ENCODE measurements at regions not wholly inside any gene's neighbourhood (a gene's known extent, or its start where the extent isn't known, plus 50 kb on each side); places are given as distances from the start of the nearest gene placed in this dataset.

- TF ChIP-seq POLR2AphosphoS5 (IDR thresholded peaks at IDR 0.05; ENCODE audit: low read depth, low read length) (no peak), TAF1 (IDR thresholded peaks at IDR 0.05; ENCODE audit: borderline replicate concordance, insufficient read depth, low read length) (no peak), REST (IDR thresholded peaks at IDR 0.05; ENCODE audit: insufficient read depth in 1 of 2, low read depth in 2 of 2, low read length in 2 of 2) (no peak), SIN3A (IDR thresholded peaks at IDR 0.05; ENCODE audit: borderline replicate concordance, insufficient read depth, low read length) (no peak)
Measured at GRCh38 chr2:8154270-8154669, 527.6 kb upstream of the ID2 start.
